ENCODE measurements at regions not wholly inside any gene's neighbourhood (a gene's known extent, or its start where the extent isn't known, plus 50 kb on each side); places are given as distances from the start of the nearest gene placed in this dataset.
A peak's percentile ranks its signal among the peaks of the same experiment; 100 is the strongest.

GRCh38 chr3:81931265-81932251 is 170.1 kb upstream of the GBE1 start:
- no peak overlapping the region for H3K9ac ChIP-seq (ENCODE audit: low read length)
- no peaks in the 10 kb centered on the region for H3K27me3 ChIP-seq (replicated peaks; ENCODE audit: control insufficient read depth, insufficient read depth, low read length)
- H3K4me1 ChIP-seq (ENCODE audit: control insufficient read depth, insufficient read depth, low read length), result no peaks in the 10 kb centered on the region
- H3K4me3 ChIP-seq (ENCODE audit: low read length), result no peak overlapping the region
- no peaks in the 10 kb centered on the region for H3K36me3 ChIP-seq (ENCODE audit: control insufficient read depth, insufficient read depth, low read length, severe bottlenecking)
- no peaks in the 10 kb centered on the region for H3K9me3 ChIP-seq (ENCODE audit: control insufficient read depth, low read length)
- no peak for DNase-seq (ENCODE audit: low read depth)

DNA sequence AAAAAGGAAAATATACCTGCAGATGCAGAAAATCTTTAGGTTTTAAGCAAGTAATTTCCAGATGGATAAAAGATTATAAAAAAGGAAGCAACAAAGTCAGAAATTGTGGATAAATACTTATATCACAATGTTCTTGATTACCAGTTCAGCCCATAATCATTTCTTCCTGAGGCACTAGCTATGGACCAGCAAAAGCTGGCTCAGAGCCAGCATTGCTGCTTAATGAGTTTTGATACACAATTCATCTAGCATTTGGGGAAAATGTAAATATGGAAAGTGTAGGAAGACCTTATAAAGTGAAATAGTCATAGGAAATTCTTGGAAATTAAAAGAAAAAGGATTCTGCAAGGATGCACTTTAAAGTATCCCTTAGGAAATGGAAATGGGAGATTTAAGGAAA is 168.3 kb upstream of the GBE1 start:
- DNase-seq (ENCODE audit: low read depth), result no peak
- no peaks in the 10 kb centered on the region for H3K4me1 ChIP-seq (ENCODE audit: control insufficient read depth, insufficient read depth, low read length)
- H3K36me3 ChIP-seq (ENCODE audit: control insufficient read depth, insufficient read depth, low read length, severe bottlenecking), result no peaks in the 10 kb centered on the region
- no peaks in the 10 kb centered on the region for H3K9me3 ChIP-seq (ENCODE audit: control insufficient read depth, low read length)
- H3K9ac ChIP-seq (ENCODE audit: low read length), result no peak overlapping the region
- no peaks in the 10 kb centered on the region for H3K27me3 ChIP-seq (replicated peaks; ENCODE audit: control insufficient read depth, insufficient read depth, low read length)
- no peak overlapping the region for H3K4me3 ChIP-seq (ENCODE audit: low read length)

- H3K36me3 ChIP-seq (ENCODE audit: control insufficient read depth, insufficient read depth, low read length, severe bottlenecking), result no peaks in the 10 kb centered on the region
- no peak overlapping the region for H3K4me3 ChIP-seq (ENCODE audit: low read length)
- H3K4me1 ChIP-seq (ENCODE audit: control insufficient read depth, insufficient read depth, low read length), result no peaks in the 10 kb centered on the region
- no peaks in the 10 kb centered on the region for H3K27me3 ChIP-seq (replicated peaks; ENCODE audit: control insufficient read depth, insufficient read depth, low read length)
- no peaks in the 10 kb centered on the region for H3K9me3 ChIP-seq (ENCODE audit: control insufficient read depth, low read length)
- no peak for DNase-seq (ENCODE audit: low read depth)
- no peak overlapping the region for H3K9ac ChIP-seq (ENCODE audit: low read length)
Measured at GRCh38 chr3:81927811-81928210, 166.4 kb upstream of the GBE1 start.

- Histone ChIP-seq H3K4me3 (ENCODE audit: low read length) (no peak overlapping the region), H3K9ac (ENCODE audit: low read length) (no peak overlapping the region), H3K27me3 (replicated peaks; ENCODE audit: control insufficient read depth, insufficient read depth, low read length) (no peaks in the 10 kb centered on the region), H3K4me1 (ENCODE audit: control insufficient read depth, insufficient read depth, low read length) (no peaks in the 10 kb centered on the region), H3K9me3 (ENCODE audit: control insufficient read depth, low read length) (no peaks in the 10 kb centered on the region), H3K36me3 (ENCODE audit: control insufficient read depth, insufficient read depth, low read length, severe bottlenecking) (no peaks in the 10 kb centered on the region)
- peak; percentile 14 for DNase-seq (ENCODE audit: low read depth)
Measured at GRCh38 chr3:81925385-81925784, 163.9 kb upstream of the GBE1 start.

DNA sequence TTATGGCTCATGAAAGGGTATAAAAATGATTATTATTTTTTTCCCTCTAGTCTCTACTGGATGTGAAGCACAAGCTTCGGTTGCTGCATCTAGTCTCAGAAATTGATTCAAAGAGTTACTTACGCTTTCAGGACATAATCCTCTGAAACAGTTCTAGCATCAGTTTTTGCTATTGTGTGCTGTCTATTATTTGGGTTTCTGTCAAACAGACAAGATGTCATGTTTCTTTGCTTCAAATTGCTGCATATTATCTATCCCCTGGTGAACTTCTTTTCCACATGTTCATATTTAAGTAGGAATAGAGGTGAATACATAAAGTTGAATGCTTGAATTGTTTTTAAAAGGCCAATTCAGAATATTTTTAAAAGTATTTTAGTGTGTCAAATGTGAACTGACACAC is 161.6 kb upstream of the GBE1 start:
- Histone ChIP-seq H3K4me1 (ENCODE audit: control insufficient read depth, insufficient read depth, low read length) (no peaks in the 10 kb centered on the region), H3K4me3 (ENCODE audit: low read length) (no peak overlapping the region), H3K27me3 (replicated peaks; ENCODE audit: control insufficient read depth, insufficient read depth, low read length) (no peaks in the 10 kb centered on the region), H3K36me3 (ENCODE audit: control insufficient read depth, insufficient read depth, low read length, severe bottlenecking) (no peaks in the 10 kb centered on the region), H3K9me3 (ENCODE audit: control insufficient read depth, low read length) (no peaks in the 10 kb centered on the region), H3K9ac (ENCODE audit: low read length) (no peak overlapping the region)
- no peak for DNase-seq (ENCODE audit: low read depth)

- H3K9me3 ChIP-seq (ENCODE audit: control insufficient read depth, low read length), result no peaks in the 10 kb centered on the region
- H3K9ac ChIP-seq (ENCODE audit: low read length), result no peak overlapping the region
- peaks cover 5% of the 10 kb centered on the region for H3K4me1 ChIP-seq (ENCODE audit: control insufficient read depth, insufficient read depth, low read length)
- no peaks in the 10 kb centered on the region for H3K36me3 ChIP-seq (ENCODE audit: control insufficient read depth, insufficient read depth, low read length, severe bottlenecking)
- H3K27me3 ChIP-seq (replicated peaks; ENCODE audit: control insufficient read depth, insufficient read depth, low read length), result no peaks in the 10 kb centered on the region
- no peak overlapping the region for H3K4me3 ChIP-seq (ENCODE audit: low read length)
- no peak for DNase-seq (ENCODE audit: low read depth)
Measured at GRCh38 chr3:81922404-81922803, 161.0 kb upstream of the GBE1 start.

DNA sequence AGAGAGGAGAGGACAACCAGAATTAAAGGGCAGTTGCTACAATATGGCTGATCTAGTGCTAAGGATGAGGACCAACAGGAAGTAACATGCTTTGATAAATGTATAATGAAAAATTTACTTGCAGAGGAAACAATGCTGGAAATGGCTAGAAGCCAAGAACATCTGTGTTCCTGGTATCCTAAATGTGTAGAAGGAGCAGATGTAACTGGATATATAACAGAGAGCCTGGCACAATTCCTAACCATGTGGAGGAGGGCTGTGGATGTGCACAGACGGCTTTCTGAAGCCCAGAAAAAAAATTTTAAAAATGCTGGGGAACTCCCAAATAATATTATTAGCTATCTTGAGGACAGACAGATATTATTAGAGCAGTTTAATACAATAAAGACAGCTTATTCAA is 159.4 kb upstream of the GBE1 start:
- no peak overlapping the region for H3K4me3 ChIP-seq (ENCODE audit: low read length)
- no peaks in the 10 kb centered on the region for H3K9me3 ChIP-seq (ENCODE audit: control insufficient read depth, low read length)
- no peaks in the 10 kb centered on the region for H3K27me3 ChIP-seq (replicated peaks; ENCODE audit: control insufficient read depth, insufficient read depth, low read length)
- no peak overlapping the region for H3K9ac ChIP-seq (ENCODE audit: low read length)
- H3K36me3 ChIP-seq (ENCODE audit: control insufficient read depth, insufficient read depth, low read length, severe bottlenecking), result no peaks in the 10 kb centered on the region
- peaks cover 5% of the 10 kb centered on the region for H3K4me1 ChIP-seq (ENCODE audit: control insufficient read depth, insufficient read depth, low read length)
- no peak for DNase-seq (ENCODE audit: low read depth)

DNA sequence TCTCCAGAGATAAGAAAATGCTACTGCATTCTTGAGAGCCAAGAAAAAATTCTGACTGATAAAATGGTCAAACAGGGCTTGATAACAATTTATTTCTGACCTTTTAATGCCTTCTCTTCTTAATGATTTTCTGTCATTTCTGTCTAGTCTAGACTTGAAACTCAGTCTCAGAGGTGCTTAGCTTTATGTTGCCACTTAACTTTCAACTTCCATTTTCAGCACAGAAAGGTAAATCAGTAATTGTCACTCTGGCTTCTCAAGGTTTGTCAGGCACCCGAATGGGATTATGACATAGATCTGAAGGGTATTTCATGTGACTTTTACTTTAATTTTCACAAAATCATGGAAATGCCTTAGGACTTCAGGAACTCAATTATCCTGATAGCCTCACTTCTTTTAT is 155.4 kb upstream of the GBE1 start:
- H3K9ac ChIP-seq (ENCODE audit: low read length), result no peak overlapping the region
- H3K9me3 ChIP-seq (ENCODE audit: control insufficient read depth, low read length), result no peaks in the 10 kb centered on the region

DNA sequence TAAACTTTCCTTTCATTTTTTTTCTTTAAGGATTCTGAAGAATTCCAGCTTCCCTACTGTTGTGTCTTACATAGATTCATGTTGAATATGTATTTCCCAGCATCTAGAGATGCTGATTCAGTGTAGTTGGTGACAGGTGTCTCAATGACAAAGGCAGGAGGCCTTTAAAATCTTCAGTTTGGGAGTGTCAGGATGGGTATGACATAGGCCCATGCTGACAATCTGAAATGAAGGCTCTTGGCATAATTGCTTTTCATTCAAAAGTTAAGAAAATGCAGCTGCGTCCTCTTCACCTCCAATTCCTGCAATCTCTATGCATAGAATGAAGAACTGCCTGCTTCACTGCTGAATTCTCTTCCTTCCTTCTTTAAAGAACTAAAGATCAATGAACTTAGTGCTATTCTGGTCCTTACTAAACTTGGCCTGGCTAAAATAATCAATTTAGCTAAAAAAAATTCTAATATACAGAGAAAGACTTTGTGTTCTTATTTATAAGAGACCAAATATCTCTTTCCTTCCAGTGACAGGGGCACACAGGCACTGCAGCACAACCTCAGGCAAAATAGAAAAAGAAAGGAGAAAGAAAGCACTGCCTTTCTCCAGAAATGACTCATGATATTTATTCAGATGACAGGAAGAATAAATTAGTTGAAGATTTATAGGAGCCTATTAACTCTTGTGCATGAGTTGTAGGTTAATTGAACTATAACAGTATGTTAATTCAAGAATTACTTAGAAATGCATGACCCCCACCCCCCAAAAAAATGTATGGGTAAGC is 152.6 kb upstream of the GBE1 start:
- Histone ChIP-seq H3K4me3 (ENCODE audit: low read length) (no peak overlapping the region), H3K9me3 (ENCODE audit: control insufficient read depth, low read length) (no peaks in the 10 kb centered on the region), H3K4me1 (ENCODE audit: control insufficient read depth, insufficient read depth, low read length) (peaks cover 18% of the 10 kb centered on the region), H3K27me3 (replicated peaks; ENCODE audit: control insufficient read depth, insufficient read depth, low read length) (no peaks in the 10 kb centered on the region), H3K36me3 (ENCODE audit: control insufficient read depth, insufficient read depth, low read length, severe bottlenecking) (no peaks in the 10 kb centered on the region), H3K9ac (ENCODE audit: low read length) (no peak overlapping the region)
- peak; percentile 10 for DNase-seq (ENCODE audit: low read depth)

More for the DNA sequence above, 155.4 kb upstream of the GBE1 start:
- H3K4me3 ChIP-seq (ENCODE audit: low read length), result no peak overlapping the region
- H3K27me3 ChIP-seq (replicated peaks; ENCODE audit: control insufficient read depth, insufficient read depth, low read length), result no peaks in the 10 kb centered on the region
- no peaks in the 10 kb centered on the region for H3K36me3 ChIP-seq (ENCODE audit: control insufficient read depth, insufficient read depth, low read length, severe bottlenecking)
- peaks cover 5% of the 10 kb centered on the region for H3K4me1 ChIP-seq (ENCODE audit: control insufficient read depth, insufficient read depth, low read length)
- no peak for DNase-seq (ENCODE audit: low read depth)

GRCh38 chr3:81911221-81911620 is 149.8 kb upstream of the GBE1 start:
- Histone ChIP-seq H3K27me3 (replicated peaks; ENCODE audit: control insufficient read depth, insufficient read depth, low read length) (no peaks in the 10 kb centered on the region), H3K9me3 (ENCODE audit: control insufficient read depth, low read length) (no peaks in the 10 kb centered on the region), H3K36me3 (ENCODE audit: control insufficient read depth, insufficient read depth, low read length, severe bottlenecking) (no peaks in the 10 kb centered on the region), H3K4me3 (ENCODE audit: low read length) (no peak overlapping the region), H3K4me1 (ENCODE audit: control insufficient read depth, insufficient read depth, low read length) (peaks cover 13% of the 10 kb centered on the region), H3K9ac (ENCODE audit: low read length) (no peak overlapping the region)
- no peak for DNase-seq (ENCODE audit: low read depth)

GRCh38 chr3:81910244-81910852 is 148.9 kb upstream of the GBE1 start:
- Histone ChIP-seq H3K4me1 (ENCODE audit: control insufficient read depth, insufficient read depth, low read length) (peaks cover 13% of the 10 kb centered on the region), H3K4me3 (ENCODE audit: low read length) (no peak overlapping the region), H3K9me3 (ENCODE audit: control insufficient read depth, low read length) (no peaks in the 10 kb centered on the region), H3K36me3 (ENCODE audit: control insufficient read depth, insufficient read depth, low read length, severe bottlenecking) (no peaks in the 10 kb centered on the region), H3K27me3 (replicated peaks; ENCODE audit: control insufficient read depth, insufficient read depth, low read length) (no peaks in the 10 kb centered on the region), H3K9ac (ENCODE audit: low read length) (no peak overlapping the region)
- peak; percentile 81 for DNase-seq (ENCODE audit: low read depth)
